Colonic mucosa (tissue), 4 donors: ENCODE measurements at regions not wholly inside any gene's neighbourhood (a gene's known extent, or its start where the extent isn't known, plus 50 kb on each side); places are given as distances from the start of the nearest gene placed in this dataset.

Experiments
- DNase-seq: peaks from one replicate; pipeline ENCODE4 v3.0.0-alpha.2; 2020
- H3K27ac ChIP-seq: fragments of 200-600 bp; one replicate; pipeline ENCODE4 v1.8.0; 2021
- H3K27me3 ChIP-seq: fragments of 200-600 bp; one replicate; pipeline ENCODE4 v1.8.0; 2021
- H3K36me3 ChIP-seq: fragments of 200-600 bp; one replicate; pipeline ENCODE4 v1.8.0; 2021
- H3K4me1 ChIP-seq: fragments of 200-600 bp; one replicate; pipeline ENCODE4 v1.8.0; 2021; ENCODE audit warnings: mild to moderate bottlenecking
- H3K4me3 ChIP-seq: fragments of 200-600 bp; one replicate; pipeline ENCODE4 v1.8.0; 2021
- H3K9ac ChIP-seq, 2 donors: one replicate each; pipeline ENCODE4 v1.7.0; 2013; ENCODE audit warnings: control low read depth in 2 of 2, low read depth in 2 of 2, low read length in 2 of 2
- H3K9me3 ChIP-seq: fragments of 200-600 bp; one replicate; pipeline ENCODE4 v1.8.0; 2021
- CTCF ChIP-seq: fragments of 200-600 bp; IDR thresholded peaks from one replicate; pipeline ENCODE4 v1.8.0; 2022; ENCODE audit warnings: antibody characterized with exemption, mild to moderate bottlenecking
- intact Hi-C: fragments of 100-400 bp; cut with DNase I; formaldehyde crosslinking; loops from one replicate; pipeline ENCODE4 v1.14.1; 2022
- donor health status: healthy.
- donor health status: DM: no; HTN: no; CAD: no.
- donor health status: DM: no; HTN: no; CAD: no.

- intact Hi-C loops = no loop called here
- TF ChIP-seq CTCF = no peak
- Histone ChIP-seq H3K36me3 (no peaks in the 10 kb centered on the region), H3K9ac (no peak overlapping the region), H3K9me3 (no peaks in the 10 kb centered on the region), H3K4me1 (no peaks in the 10 kb centered on the region), H3K4me3 (no peak overlapping the region), H3K27me3 (no peaks in the 10 kb centered on the region), H3K27ac (no peak overlapping the region)
- no peak for DNase-seq
Measured at GRCh38 chr5:89003563-89004036, 120.6 kb upstream of the MEF2C start.

GRCh38 chr5:88999853-89000252, 116.9 kb upstream of the MEF2C start:
- Histone ChIP-seq H3K27me3 (no peaks in the 10 kb centered on the region), H3K27ac (no peak overlapping the region), H3K4me1 (no peaks in the 10 kb centered on the region), H3K36me3 (no peaks in the 10 kb centered on the region), H3K9me3 (no peaks in the 10 kb centered on the region), H3K4me3 (no peak overlapping the region), H3K9ac (no peak overlapping the region)
- no peak for DNase-seq
- intact Hi-C loops = no loop called here
- TF ChIP-seq CTCF = no peak

GRCh38 chr5:88997937-88998336, 115.0 kb upstream of the MEF2C start:
- Histone ChIP-seq H3K9me3 (no peaks in the 10 kb centered on the region), H3K36me3 (no peaks in the 10 kb centered on the region), H3K4me3 (no peak overlapping the region), H3K27me3 (no peaks in the 10 kb centered on the region), H3K4me1 (no peaks in the 10 kb centered on the region), H3K9ac (no peak overlapping the region), H3K27ac (no peak overlapping the region)
- TF ChIP-seq CTCF = no peak
- intact Hi-C loops = no loop called here
- no peak for DNase-seq

DNA sequence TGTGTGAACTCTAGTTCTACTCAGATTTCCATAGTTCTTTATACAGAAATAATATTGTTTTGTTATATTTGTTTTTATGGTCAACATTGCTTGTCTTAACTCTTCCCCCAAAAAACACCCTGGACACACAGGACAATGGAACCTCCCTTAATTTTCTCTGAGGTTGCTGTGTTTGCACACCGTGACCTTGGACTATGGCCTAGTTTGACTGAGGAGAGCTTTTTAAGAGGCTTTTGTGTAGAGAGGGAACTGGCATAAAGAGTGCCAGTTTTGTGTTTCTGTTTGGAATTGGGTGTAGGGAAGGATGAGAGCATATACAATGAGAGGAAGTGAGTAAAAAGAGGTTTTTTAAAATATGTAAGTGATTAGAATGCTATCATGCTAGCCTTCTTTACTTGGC, 101.1 kb upstream of the MEF2C start:
- Histone ChIP-seq H3K4me3 (no peak overlapping the region), H3K4me1 (no peaks in the 10 kb centered on the region), H3K27me3 (no peaks in the 10 kb centered on the region), H3K36me3 (no peaks in the 10 kb centered on the region), H3K27ac (no peak overlapping the region), H3K9me3 (no peaks in the 10 kb centered on the region), H3K9ac (no peak overlapping the region)
- no peak for TF ChIP-seq CTCF
- intact Hi-C loops = no loop called here
- DNase-seq = no peak

- DNase-seq = no peak
- H3K9ac ChIP-seq = no peak overlapping the region
- no peaks in the 10 kb centered on the region for H3K9me3 ChIP-seq
- intact Hi-C loops = no loop called here
- no peaks in the 10 kb centered on the region for H3K27me3 ChIP-seq
- H3K27ac ChIP-seq = no peak overlapping the region
- no peak overlapping the region for H3K4me3 ChIP-seq
- no peaks in the 10 kb centered on the region for H3K36me3 ChIP-seq
- no peaks in the 10 kb centered on the region for H3K4me1 ChIP-seq
- no peak for TF ChIP-seq CTCF
Measured at GRCh38 chr5:88979726-88980125, 96.7 kb upstream of the MEF2C start.

DNA sequence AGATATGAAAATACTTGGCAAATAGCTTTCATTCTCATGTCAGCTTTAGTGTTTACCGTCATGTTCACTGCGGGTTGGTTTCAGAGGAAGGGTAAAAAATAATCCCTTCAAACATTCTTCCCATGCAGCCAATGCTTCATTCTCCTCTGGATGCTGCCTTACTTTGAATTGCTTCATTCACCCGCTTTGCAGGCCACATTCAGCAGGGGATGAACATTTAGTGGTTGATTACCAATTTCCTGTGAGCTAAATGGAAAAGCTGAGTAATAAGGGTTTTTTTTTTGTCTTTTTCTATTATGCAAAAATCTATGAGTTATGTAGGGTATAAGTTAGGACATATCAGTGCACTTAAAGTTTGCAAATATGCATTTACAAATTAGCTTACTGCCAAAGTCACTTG, 96.3 kb upstream of the MEF2C start:
- Histone ChIP-seq H3K27me3 (no peaks in the 10 kb centered on the region), H3K27ac (no peak overlapping the region), H3K9me3 (no peaks in the 10 kb centered on the region), H3K36me3 (no peaks in the 10 kb centered on the region), H3K4me1 (no peaks in the 10 kb centered on the region), H3K9ac (no peak overlapping the region), H3K4me3 (no peak overlapping the region)
- intact Hi-C loops = no loop called here
- no peak for DNase-seq
- no peak for TF ChIP-seq CTCF
